Ovary (tissue), 7 donors: ENCODE measurements at regions not wholly inside any gene's neighbourhood (a gene's known extent, or its start where the extent isn't known, plus 50 kb on each side); places are given as distances from the start of the nearest gene placed in this dataset.

Experiments
- DNase-seq, 5 donors: peaks; one replicate each; pipeline ENCODE4 v3.0.0-alpha.2; 2019 to 2020
- H3K27ac ChIP-seq, 2 donors: fragments of 200-600 bp; one replicate each; pipeline versions ENCODE4 v1.5.1 to v1.8.0; 2019 to 2022
- H3K27me3 ChIP-seq: fragments of 200-600 bp; one replicate; pipeline ENCODE4 v1.8.0; 2022
- H3K36me3 ChIP-seq: fragments of 200-600 bp; sonication (generic); one replicate; pipeline ENCODE4 v1.5.1; 2019
- H3K4me1 ChIP-seq: one replicate; pipeline ENCODE4 v1.8.1; 2013; ENCODE audit warnings: mild to moderate bottlenecking, moderate library complexity; ENCODE audit not compliant: insufficient read depth
- H3K4me3 ChIP-seq: fragments of 200-600 bp; sonication (generic); one replicate; pipeline ENCODE4 v1.5.1; 2017
- H3K9me3 ChIP-seq, 2 donors: fragments of 200-600 bp in 1 of 2; sonication (generic) in 1 of 2; one replicate each; pipeline versions ENCODE4 v1.5.1 to v1.8.1; 2013 to 2019; ENCODE audit warnings: mild to moderate bottlenecking in 1 of 2, moderate library complexity in 1 of 2
- CTCF ChIP-seq, 3 donors: fragments of 450-650 bp in 2 of 3; fragments of 200-600 bp in 1 of 3; IDR thresholded peaks; one replicate each; pipeline versions ENCODE4 v1.5.1 to v1.8.0; 2016 to 2022; ENCODE audit warnings: antibody characterized with exemption in 3 of 3, mild to moderate bottlenecking in 1 of 3
- EP300 ChIP-seq: sonication (generic); formaldehyde crosslinking; IDR thresholded peaks from one replicate; pipeline ENCODE4 v1.6.1; 2017; ENCODE audit warnings: antibody characterized with exemption
- POLR2A ChIP-seq: fragments of 450-650 bp; IDR thresholded peaks from one replicate; pipeline ENCODE4 v1.6.1; 2017; ENCODE audit warnings: antibody characterized with exemption, mild to moderate bottlenecking, moderate library complexity
- WGBS, 3 donors: extraction: QIAGEN DNeasy Blood & Tissue Kit in 1 of 3; methylation state at CpG; one replicate each; pipeline versions ENCODE4 v1.1.5 to v1.1.7; 2013 to 2017; 5-methylcytosine and 5-hydroxymethylcytosine counted together
- intact Hi-C, 4 donors: fragments of 100-400 bp; cut with DNase I; formaldehyde crosslinking; loops; one replicate each; pipeline versions ENCODE4 v1.11.0 to v1.15.1; 2022 to 2023
- donor health status: DM: no; HTN: no; CAD: no; lungs with moderate emphysema.
- donor health status: DM: no; HTN: no; CAD: no.
- donor health status: Bipolar disorder and iron deficiency.
- donor health status: DM: no; HTN: no; CAD: no.
- donor health status: DM: yes; HTN: yes; CAD: no.

GRCh38 chr12:91422811-91423692, 240.4 kb upstream of the DCN start:
- Histone ChIP-seq H3K4me1 (no peaks in the 10 kb centered on the region), H3K9me3 (no peaks in the 10 kb centered on the region), H3K27me3 (no peaks in the 10 kb centered on the region), H3K4me3 (no peak overlapping the region), H3K27ac (no peak overlapping the region), H3K36me3 (no peaks in the 10 kb centered on the region)
- TF ChIP-seq POLR2A, result no peak
- TF ChIP-seq CTCF (IDR thresholded peaks at IDR 0.05), result no peak
- 71 to 76% (median 76%) methylated on average over 7 of the region's 7 CpGs for WGBS, 3 donors
- no peak for DNase-seq
- intact Hi-C loops, result no loop called here

GRCh38 chr12:91422127-91422526, 239.5 kb upstream of the DCN start:
- Histone ChIP-seq H3K4me3 (no peak overlapping the region), H3K9me3 (no peaks in the 10 kb centered on the region), H3K27me3 (no peaks in the 10 kb centered on the region), H3K4me1 (no peaks in the 10 kb centered on the region), H3K27ac (no peak overlapping the region), H3K36me3 (no peaks in the 10 kb centered on the region)
- no peak for DNase-seq
- WGBS, 3 donors, result 11 to 32% (median 28%) methylated on average over 1 of the region's 1 CpG
- TF ChIP-seq POLR2A (no peak), EP300 (no peak), CTCF (IDR thresholded peaks at IDR 0.05) (no peak)
- intact Hi-C loops, result no loop called here

GRCh38 chr12:91419809-91420208, 237.2 kb upstream of the DCN start:
- H3K27me3 ChIP-seq, result no peaks in the 10 kb centered on the region
- H3K27ac ChIP-seq, result no peak overlapping the region
- H3K9me3 ChIP-seq, result no peaks in the 10 kb centered on the region
- TF ChIP-seq POLR2A (no peak), EP300 (no peak), CTCF (IDR thresholded peaks at IDR 0.05) (no peak)
- no peak for DNase-seq
- intact Hi-C loops, result no loop called here
- no peak overlapping the region for H3K4me3 ChIP-seq
- H3K4me1 ChIP-seq, result no peaks in the 10 kb centered on the region
- no peaks in the 10 kb centered on the region for H3K36me3 ChIP-seq

GRCh38 chr12:91418221-91419090, 235.8 kb upstream of the DCN start:
- TF ChIP-seq POLR2A (no peak), EP300 (no peak), CTCF (IDR thresholded peaks at IDR 0.05) (no peak)
- no peak overlapping the region for H3K27ac ChIP-seq
- no peaks in the 10 kb centered on the region for H3K9me3 ChIP-seq
- DNase-seq, result no peak
- no peaks in the 10 kb centered on the region for H3K4me1 ChIP-seq
- intact Hi-C loops, result no loop called here
- no peak overlapping the region for H3K4me3 ChIP-seq
- no peaks in the 10 kb centered on the region for H3K36me3 ChIP-seq
- 65 to 67% (median 66%) methylated on average over 1 of the region's 1 CpG for WGBS, 3 donors
- H3K27me3 ChIP-seq, result no peaks in the 10 kb centered on the region
